ENCODE measurements at regions not wholly inside any gene's neighbourhood (a gene's known extent, or its start where the extent isn't known, plus 50 kb on each side); places are given as distances from the start of the nearest gene placed in this dataset.

DNA sequence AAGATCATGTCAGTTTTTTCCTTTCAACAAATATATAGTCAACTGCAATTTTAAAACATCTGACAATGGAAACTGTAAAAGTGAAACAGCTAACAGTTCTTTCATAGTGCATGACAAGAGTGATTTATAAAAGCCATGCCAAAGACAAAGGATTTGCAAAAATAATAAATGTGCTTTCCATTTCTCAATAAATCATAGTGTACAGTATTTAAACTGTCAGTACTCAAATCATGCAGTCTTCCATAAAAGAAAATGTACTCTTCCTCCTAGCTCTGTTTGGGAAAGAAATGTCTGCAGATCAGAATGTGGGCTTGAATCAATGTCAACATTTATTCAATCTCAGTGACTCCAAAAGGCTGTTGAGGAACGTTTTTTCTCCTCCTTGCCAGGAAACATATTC, 131.7 kb upstream of the PDE1A start:
- no peak overlapping the region for H3K4me3 Mint-ChIP-seq
- ChIA-PET POLR2A (no interaction called here), CTCF (no interaction called here)
- H3K27ac Mint-ChIP-seq: no peak overlapping the region
- ATAC-seq: no peak
- no peaks in the 10 kb centered on the region for H3K36me3 Mint-ChIP-seq
- no peak for TF ChIP-seq ZNF317 (CRISPR knock-in tag; IDR thresholded peaks at IDR 0.05; ENCODE audit: borderline replicate concordance, low read depth)
- TF ChIP-seq CREB1 (CRISPR knock-in tag; IDR thresholded peaks at IDR 0.05): no peak
- TF ChIP-seq, protein P1, sequence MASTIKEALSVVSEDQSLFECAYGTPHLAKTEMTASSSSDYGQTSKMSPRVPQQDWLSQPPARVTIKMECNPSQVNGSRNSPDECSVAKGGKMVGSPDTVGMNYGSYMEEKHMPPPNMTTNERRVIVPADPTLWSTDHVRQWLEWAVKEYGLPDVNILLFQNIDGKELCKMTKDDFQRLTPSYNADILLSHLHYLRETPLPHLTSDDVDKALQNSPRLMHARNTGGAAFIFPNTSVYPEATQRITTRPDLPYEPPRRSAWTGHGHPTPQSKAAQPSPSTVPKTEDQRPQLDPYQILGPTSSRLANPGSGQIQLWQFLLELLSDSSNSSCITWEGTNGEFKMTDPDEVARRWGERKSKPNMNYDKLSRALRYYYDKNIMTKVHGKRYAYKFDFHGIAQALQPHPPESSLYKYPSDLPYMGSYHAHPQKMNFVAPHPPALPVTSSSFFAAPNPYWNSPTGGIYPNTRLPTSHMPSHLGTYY (CRISPR knock-in tag; IDR thresholded peaks at IDR 0.05): no peak
- TF ChIP-seq, protein P2, sequence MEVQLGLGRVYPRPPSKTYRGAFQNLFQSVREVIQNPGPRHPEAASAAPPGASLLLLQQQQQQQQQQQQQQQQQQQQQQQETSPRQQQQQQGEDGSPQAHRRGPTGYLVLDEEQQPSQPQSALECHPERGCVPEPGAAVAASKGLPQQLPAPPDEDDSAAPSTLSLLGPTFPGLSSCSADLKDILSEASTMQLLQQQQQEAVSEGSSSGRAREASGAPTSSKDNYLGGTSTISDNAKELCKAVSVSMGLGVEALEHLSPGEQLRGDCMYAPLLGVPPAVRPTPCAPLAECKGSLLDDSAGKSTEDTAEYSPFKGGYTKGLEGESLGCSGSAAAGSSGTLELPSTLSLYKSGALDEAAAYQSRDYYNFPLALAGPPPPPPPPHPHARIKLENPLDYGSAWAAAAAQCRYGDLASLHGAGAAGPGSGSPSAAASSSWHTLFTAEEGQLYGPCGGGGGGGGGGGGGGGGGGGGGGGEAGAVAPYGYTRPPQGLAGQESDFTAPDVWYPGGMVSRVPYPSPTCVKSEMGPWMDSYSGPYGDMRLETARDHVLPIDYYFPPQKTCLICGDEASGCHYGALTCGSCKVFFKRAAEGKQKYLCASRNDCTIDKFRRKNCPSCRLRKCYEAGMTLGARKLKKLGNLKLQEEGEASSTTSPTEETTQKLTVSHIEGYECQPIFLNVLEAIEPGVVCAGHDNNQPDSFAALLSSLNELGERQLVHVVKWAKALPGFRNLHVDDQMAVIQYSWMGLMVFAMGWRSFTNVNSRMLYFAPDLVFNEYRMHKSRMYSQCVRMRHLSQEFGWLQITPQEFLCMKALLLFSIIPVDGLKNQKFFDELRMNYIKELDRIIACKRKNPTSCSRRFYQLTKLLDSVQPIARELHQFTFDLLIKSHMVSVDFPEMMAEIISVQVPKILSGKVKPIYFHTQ (CRISPR knock-in tag; IDR thresholded peaks at IDR 0.05): no peak
- no peak for DNase-seq (ENCODE audit: low spot score)
- H3K4me1 Mint-ChIP-seq: no peaks in the 10 kb centered on the region
- H3K9me3 Mint-ChIP-seq: peaks cover 10% of the 10 kb centered on the region
- H3K27me3 Mint-ChIP-seq (ENCODE audit: low read depth): no peaks in the 10 kb centered on the region

DNA sequence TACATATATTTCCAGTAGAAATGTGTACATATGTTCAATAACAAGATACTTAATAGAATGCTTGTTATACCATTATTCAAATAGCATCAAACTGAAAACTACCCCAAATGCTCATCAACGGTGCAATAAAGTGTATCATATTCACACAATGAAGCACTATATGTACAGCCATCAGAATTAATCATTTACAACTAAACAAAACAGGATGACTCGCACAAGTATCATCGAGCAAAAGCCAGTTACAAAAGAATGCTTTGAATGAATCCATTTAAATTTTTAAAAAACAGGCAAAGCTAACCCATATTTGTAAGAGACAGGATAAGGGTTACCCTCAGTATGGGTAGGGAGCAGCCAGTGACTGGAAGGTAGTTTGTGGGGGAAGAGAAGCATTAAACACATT, 132.8 kb upstream of the PDE1A start:
- TF ChIP-seq ZMAT4 (CRISPR knock-in tag; IDR thresholded peaks at IDR 0.05): no peak
- no peak for TF ChIP-seq GTF2I (CRISPR knock-in tag; conservative IDR thresholded peaks at IDR 0.05)
- TF ChIP-seq ELF4 (CRISPR knock-in tag; IDR thresholded peaks at IDR 0.05; ENCODE audit: low read depth): no peak
- TF ChIP-seq ZNF671 (CRISPR knock-in tag; IDR thresholded peaks at IDR 0.05): no peak
- TF ChIP-seq ZBTB21 (CRISPR knock-in tag; IDR thresholded peaks at IDR 0.05; ENCODE audit: borderline replicate concordance): no peak
- no peak for TF ChIP-seq SOX15 (CRISPR knock-in tag; IDR thresholded peaks at IDR 0.05)
- TF ChIP-seq GRHL2 (CRISPR knock-in tag; IDR thresholded peaks at IDR 0.05; ENCODE audit: insufficient replicate concordance, severe bottlenecking): no peak
- TF ChIP-seq, protein P2 (CRISPR knock-in tag; IDR thresholded peaks at IDR 0.05): no peak
- TF ChIP-seq JAZF1 (CRISPR knock-in tag; IDR thresholded peaks at IDR 0.05): no peak
- TF ChIP-seq ZNF425 (CRISPR knock-in tag; conservative IDR thresholded peaks at IDR 0.05): no peak
- TF ChIP-seq HMGA2 (CRISPR knock-in tag; IDR thresholded peaks at IDR 0.05): no peak
- TF ChIP-seq, protein P3, sequence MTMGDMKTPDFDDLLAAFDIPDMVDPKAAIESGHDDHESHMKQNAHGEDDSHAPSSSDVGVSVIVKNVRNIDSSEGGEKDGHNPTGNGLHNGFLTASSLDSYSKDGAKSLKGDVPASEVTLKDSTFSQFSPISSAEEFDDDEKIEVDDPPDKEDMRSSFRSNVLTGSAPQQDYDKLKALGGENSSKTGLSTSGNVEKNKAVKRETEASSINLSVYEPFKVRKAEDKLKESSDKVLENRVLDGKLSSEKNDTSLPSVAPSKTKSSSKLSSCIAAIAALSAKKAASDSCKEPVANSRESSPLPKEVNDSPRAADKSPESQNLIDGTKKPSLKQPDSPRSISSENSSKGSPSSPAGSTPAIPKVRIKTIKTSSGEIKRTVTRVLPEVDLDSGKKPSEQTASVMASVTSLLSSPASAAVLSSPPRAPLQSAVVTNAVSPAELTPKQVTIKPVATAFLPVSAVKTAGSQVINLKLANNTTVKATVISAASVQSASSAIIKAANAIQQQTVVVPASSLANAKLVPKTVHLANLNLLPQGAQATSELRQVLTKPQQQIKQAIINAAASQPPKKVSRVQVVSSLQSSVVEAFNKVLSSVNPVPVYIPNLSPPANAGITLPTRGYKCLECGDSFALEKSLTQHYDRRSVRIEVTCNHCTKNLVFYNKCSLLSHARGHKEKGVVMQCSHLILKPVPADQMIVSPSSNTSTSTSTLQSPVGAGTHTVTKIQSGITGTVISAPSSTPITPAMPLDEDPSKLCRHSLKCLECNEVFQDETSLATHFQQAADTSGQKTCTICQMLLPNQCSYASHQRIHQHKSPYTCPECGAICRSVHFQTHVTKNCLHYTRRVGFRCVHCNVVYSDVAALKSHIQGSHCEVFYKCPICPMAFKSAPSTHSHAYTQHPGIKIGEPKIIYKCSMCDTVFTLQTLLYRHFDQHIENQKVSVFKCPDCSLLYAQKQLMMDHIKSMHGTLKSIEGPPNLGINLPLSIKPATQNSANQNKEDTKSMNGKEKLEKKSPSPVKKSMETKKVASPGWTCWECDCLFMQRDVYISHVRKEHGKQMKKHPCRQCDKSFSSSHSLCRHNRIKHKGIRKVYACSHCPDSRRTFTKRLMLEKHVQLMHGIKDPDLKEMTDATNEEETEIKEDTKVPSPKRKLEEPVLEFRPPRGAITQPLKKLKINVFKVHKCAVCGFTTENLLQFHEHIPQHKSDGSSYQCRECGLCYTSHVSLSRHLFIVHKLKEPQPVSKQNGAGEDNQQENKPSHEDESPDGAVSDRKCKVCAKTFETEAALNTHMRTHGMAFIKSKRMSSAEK (CRISPR knock-in tag; IDR thresholded peaks at IDR 0.05; ENCODE audit: borderline replicate concordance): no peak
- TF ChIP-seq CREM (CRISPR knock-in tag; IDR thresholded peaks at IDR 0.05): no peak
- no peak for TF ChIP-seq ZNF138 (CRISPR knock-in tag; conservative IDR thresholded peaks at IDR 0.05)
- TF ChIP-seq FOXK1 (CRISPR knock-in tag; IDR thresholded peaks at IDR 0.05): no peak
- no peak for TF ChIP-seq KAT7 (CRISPR knock-in tag; IDR thresholded peaks at IDR 0.05; ENCODE audit: borderline replicate concordance)
- no peak for TF ChIP-seq MYBL2 (CRISPR knock-in tag; IDR thresholded peaks at IDR 0.05)
- no peak for TF ChIP-seq TP53 (CRISPR knock-in tag; IDR thresholded peaks at IDR 0.05)
- TF ChIP-seq FOXP1 (CRISPR knock-in tag; IDR thresholded peaks at IDR 0.05; ENCODE audit: borderline replicate concordance): no peak
- no peak for TF ChIP-seq CREB1 (CRISPR knock-in tag; IDR thresholded peaks at IDR 0.05)
- no peaks in the 10 kb centered on the region for H3K36me3 Mint-ChIP-seq
- no peak overlapping the region for H3K4me3 Mint-ChIP-seq
- ATAC-seq (no peak), DNase-seq (ENCODE audit: low spot score) (no peak)
- H3K9me3 Mint-ChIP-seq: peaks cover 13% of the 10 kb centered on the region
- no peak overlapping the region for H3K27ac Mint-ChIP-seq
- H3K27me3 Mint-ChIP-seq (ENCODE audit: low read depth): no peaks in the 10 kb centered on the region
- POLR2A ChIA-PET: no interaction called here
- H3K4me1 Mint-ChIP-seq: no peaks in the 10 kb centered on the region
- CTCF ChIA-PET: no interaction called here

Measured in WTC11 (cell line).